PC-3 (cell line): ENCODE measurements at regions not wholly inside any gene's neighbourhood (a gene's known extent, or its start where the extent isn't known, plus 50 kb on each side); places are given as distances from the start of the nearest gene placed in this dataset.
"Not testable (repeated sequence)": the region's sequence is repeated elsewhere in the genome, so short reads cannot be mapped to it uniquely, and the experiment has no call there.

Experiments
- ATAC-seq: fragments of 200-7000 bp; cut with Tn5 transposase; 2 replicates; pipeline ENCODE4 v1.9.1; 2020; ENCODE audit warnings: mild to moderate bottlenecking, moderate library complexity
- BruUV-seq: library from RNA; stranded (reverse); fragments of 400-500 nt; replicated peaks from 2 replicates; lab custom pipeline; 2021; lab: Mats Ljungman, UMichigan
- CTCF ChIA-PET: fragments of 300-600 bp; sonication (Branson Sonifier 250); formaldehyde crosslinking; loops from one replicate; lab custom pipeline; 2022; ENCODE audit warnings: antibody characterized with exemption; lab: Charles Lee
- POLR2A ChIA-PET: fragments of 300-600 bp; sonication (Branson Sonifier 250); formaldehyde crosslinking; loops from one replicate; lab custom pipeline; 2022; ENCODE audit warnings: antibody characterized with exemption; ENCODE audit not compliant: unreplicated experiment; lab: Charles Lee
- DNase-seq: peaks from one replicate; pipeline ENCODE4 v3.0.0-alpha.2; 2015
- H2AFZ ChIP-seq: fragments of 300-600 bp; sonication (generic); 2 replicates; pipeline ENCODE4 v1.6.0; 2016; ENCODE audit warnings: antibody characterized with exemption, low read length
- H3F3A ChIP-seq: fragments of 300-600 bp; sonication (generic); one replicate; pipeline ENCODE4 v1.6.0; 2017; ENCODE audit warnings: antibody characterized with exemption, low read length, control low read depth, mild to moderate bottlenecking; ENCODE audit not compliant: unreplicated experiment
- H3K27ac ChIP-seq: fragments of 300-600 bp; sonication (generic); 2 replicates; pipeline ENCODE4 v1.5.1; 2016; ENCODE audit warnings: mild to moderate bottlenecking, low read length
- H3K27me3 ChIP-seq: fragments of 300-600 bp; sonication (generic); 2 replicates; pipeline ENCODE4 v1.6.1; 2016; ENCODE audit warnings: low read length, mixed read lengths
- H3K36me3 ChIP-seq: fragments of 300-600 bp; sonication (generic); 2 replicates; pipeline ENCODE4 v1.6.1; 2016; ENCODE audit warnings: low read depth, mixed run types, low read length, mixed read lengths
- H3K4me1 ChIP-seq: fragments of 300-600 bp; sonication (generic); 2 replicates; pipeline ENCODE4 v1.5.1; 2016; ENCODE audit warnings: low read length; ENCODE audit not compliant: insufficient read depth
- H3K4me2 ChIP-seq: fragments of 300-600 bp; sonication (generic); 2 replicates; pipeline ENCODE4 v1.6.0; 2016; ENCODE audit warnings: low read length
- H3K4me3 ChIP-seq: fragments of 300-600 bp; sonication (generic); 2 replicates; pipeline ENCODE4 v1.5.1; 2016; ENCODE audit warnings: mild to moderate bottlenecking, low read length, mixed read lengths
- H3K79me2 ChIP-seq: fragments of 300-600 bp; sonication (generic); 2 replicates; pipeline ENCODE4 v1.6.1; 2017; ENCODE audit warnings: low read length, mixed read lengths
- H3K9ac ChIP-seq: fragments of 300-600 bp; sonication (generic); 2 replicates; pipeline ENCODE4 v1.6.0; 2016; ENCODE audit warnings: mild to moderate bottlenecking, low read length
- H3K9me2 ChIP-seq: fragments of 300-600 bp; sonication (generic); replicated peaks from 2 replicates; pipeline ENCODE4 v1.6.1; 2016; ENCODE audit warnings: mixed run types, low read length, mixed read lengths
- H3K9me3 ChIP-seq: fragments of 300-600 bp; sonication (generic); 2 replicates; pipeline ENCODE4 v1.6.1; 2016; ENCODE audit warnings: low read length, mixed read lengths
- H4K20me1 ChIP-seq: fragments of 300-600 bp; sonication (generic); 2 replicates; pipeline ENCODE4 v1.6.1; 2016; ENCODE audit warnings: low read length, mixed read lengths
- EZH2 ChIP-seq: fragments of 300-600 bp; sonication (generic); IDR thresholded peaks from one replicate; pipeline ENCODE4 v1.6.1; 2017; ENCODE audit warnings: antibody characterized with exemption, mild to moderate bottlenecking, low read length; ENCODE audit not compliant: unreplicated experiment
- EZH2phosphoT487 ChIP-seq: fragments of 300-600 bp; sonication (generic); IDR thresholded peaks from 2 replicates; pipeline ENCODE4 v1.6.1; 2018; ENCODE audit warnings: mild to moderate bottlenecking, antibody characterized with exemption, low read length, borderline replicate concordance
- intact Hi-C: fragments of 100-400 bp; cut with micrococcal nuclease; formaldehyde crosslinking; loops from 2 replicates; pipeline ENCODE4 v1.9.0; 2023
- TF ChIP-seq, protein P1 (sequence below): fragments of 300-600 bp; sonication (generic); conservative IDR thresholded peaks from 2 replicates; pipeline ENCODE4 v1.5.1; 2017; ENCODE audit warnings: antibody characterized with exemption, low read depth, mild to moderate bottlenecking, low read length

- Histone ChIP-seq H3K9me3 (no peaks in the 10 kb centered on the region), H3K79me2 (no peaks in the 10 kb centered on the region), H3K9me2 (no peaks in the 10 kb centered on the region), H3K36me3 (no peaks in the 10 kb centered on the region), H3K4me3 (no peak overlapping the region), H3F3A (no peaks in the 10 kb centered on the region), H2AFZ (no peak overlapping the region), H3K4me1 (no peaks in the 10 kb centered on the region), H3K27me3 (0 out of 2 replicates have a peak, but pooled peaks cover 3% of the 10 kb centered on the region), H4K20me1 (no peaks in the 10 kb centered on the region), H3K27ac (no peak overlapping the region), H3K9ac (no peak overlapping the region), H3K4me2 (no peak overlapping the region)
- ATAC-seq (no peak), DNase-seq (no peak)
- ChIA-PET CTCF (no interaction called here), POLR2A (no interaction called here)
- TF ChIP-seq, protein P1, sequence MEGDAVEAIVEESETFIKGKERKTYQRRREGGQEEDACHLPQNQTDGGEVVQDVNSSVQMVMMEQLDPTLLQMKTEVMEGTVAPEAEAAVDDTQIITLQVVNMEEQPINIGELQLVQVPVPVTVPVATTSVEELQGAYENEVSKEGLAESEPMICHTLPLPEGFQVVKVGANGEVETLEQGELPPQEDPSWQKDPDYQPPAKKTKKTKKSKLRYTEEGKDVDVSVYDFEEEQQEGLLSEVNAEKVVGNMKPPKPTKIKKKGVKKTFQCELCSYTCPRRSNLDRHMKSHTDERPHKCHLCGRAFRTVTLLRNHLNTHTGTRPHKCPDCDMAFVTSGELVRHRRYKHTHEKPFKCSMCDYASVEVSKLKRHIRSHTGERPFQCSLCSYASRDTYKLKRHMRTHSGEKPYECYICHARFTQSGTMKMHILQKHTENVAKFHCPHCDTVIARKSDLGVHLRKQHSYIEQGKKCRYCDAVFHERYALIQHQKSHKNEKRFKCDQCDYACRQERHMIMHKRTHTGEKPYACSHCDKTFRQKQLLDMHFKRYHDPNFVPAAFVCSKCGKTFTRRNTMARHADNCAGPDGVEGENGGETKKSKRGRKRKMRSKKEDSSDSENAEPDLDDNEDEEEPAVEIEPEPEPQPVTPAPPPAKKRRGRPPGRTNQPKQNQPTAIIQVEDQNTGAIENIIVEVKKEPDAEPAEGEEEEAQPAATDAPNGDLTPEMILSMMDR = no peak
- no peak for TF ChIP-seq EZH2phosphoT487
- no peak for TF ChIP-seq EZH2
- BruUV-seq = no TSS peak
- intact Hi-C loops = no loop called here
These were observed 136.5 kb downstream of the KIF4B start for GRCh38 chr5:155150012-155150411.

- intact Hi-C loops = no loop called here
- no peaks in the 10 kb centered on the region for H3K9me2 ChIP-seq
- ChIA-PET CTCF (no interaction called here), POLR2A (no interaction called here)
- no peaks in the 10 kb centered on the region for H3K27me3 ChIP-seq
- H3K36me3 ChIP-seq = no peaks in the 10 kb centered on the region
- no peaks in the 10 kb centered on the region for H3K4me1 ChIP-seq
- H3K27ac ChIP-seq = no peak overlapping the region
- TF ChIP-seq EZH2 (no peak), EZH2phosphoT487 (no peak)
- TF ChIP-seq, protein P1 = no peak
- no peak overlapping the region for H3K4me3 ChIP-seq
- no peaks in the 10 kb centered on the region for H4K20me1 ChIP-seq
- no peak overlapping the region for H3K9ac ChIP-seq
- H3F3A ChIP-seq = no peaks in the 10 kb centered on the region
- no peak overlapping the region for H3K4me2 ChIP-seq
- H3K79me2 ChIP-seq = no peaks in the 10 kb centered on the region
- no peak for ATAC-seq
- no peak overlapping the region for H2AFZ ChIP-seq
- no peak for DNase-seq
- no TSS peak for BruUV-seq
- H3K9me3 ChIP-seq = no peaks in the 10 kb centered on the region
These were observed 141.4 kb downstream of the KIF4B start for GRCh38 chr5:155154973-155155372.

DNA sequence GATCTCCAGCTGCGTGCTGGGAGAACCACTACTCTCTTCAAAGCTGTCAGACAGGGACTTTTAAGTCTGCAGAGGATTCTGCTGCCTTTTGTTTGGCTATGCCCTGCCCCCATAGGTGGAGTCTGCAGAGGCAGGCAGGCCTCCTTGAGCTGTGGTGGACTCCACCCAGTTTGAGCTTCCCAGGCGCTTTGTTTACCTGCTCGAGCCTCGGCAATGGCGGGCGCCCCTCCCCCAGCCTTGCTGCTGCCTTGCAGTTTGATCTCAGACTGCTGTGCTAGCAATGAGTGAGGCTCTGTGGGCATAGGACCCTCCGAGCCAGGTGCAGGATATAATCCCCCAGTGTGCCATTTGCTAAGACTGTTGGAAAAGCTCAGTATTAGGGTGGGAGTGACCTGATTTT is 149.5 kb downstream of the KIF4B start:
- H3K4me1 ChIP-seq, H3K4me3 ChIP-seq, H3K4me2 ChIP-seq, H3K9me3 ChIP-seq, CTCF ChIA-PET, H3K36me3 ChIP-seq, POLR2A ChIA-PET, H2AFZ ChIP-seq, DNase-seq, intact Hi-C loops, BruUV-seq, ATAC-seq, H3K9ac ChIP-seq, H3K27me3 ChIP-seq, H4K20me1 ChIP-seq, H3K79me2 ChIP-seq, H3K9me2 ChIP-seq, H3F3A ChIP-seq, H3K27ac ChIP-seq: not testable (repeated sequence)
